HUES48 (cell line): ENCODE measurements at regions not wholly inside any gene's neighbourhood (a gene's known extent, or its start where the extent isn't known, plus 50 kb on each side); places are given as distances from the start of the nearest gene placed in this dataset.
A peak's percentile ranks its signal among the peaks of the same experiment; 100 is the strongest.

Experiments used
- H3K27ac ChIP-seq: one replicate; pipeline ENCODE4 v1.7.0; 2013; ENCODE audit warnings: low read depth, low read length, inconsistent platforms
- H3K27me3 ChIP-seq: 2 replicates; pipeline ENCODE4 v1.6.1; 2013; ENCODE audit warnings: mild to moderate bottlenecking, low read length; ENCODE audit not compliant: control insufficient read depth, insufficient read depth
- H3K36me3 ChIP-seq: 2 replicates; pipeline ENCODE4 v1.6.1; 2013; ENCODE audit warnings: low read length; ENCODE audit not compliant: control insufficient read depth, insufficient read depth
- H3K4me1 ChIP-seq: 2 replicates; pipeline ENCODE4 v1.6.1; 2013; ENCODE audit warnings: mild to moderate bottlenecking, low read length; ENCODE audit not compliant: control insufficient read depth, insufficient read depth
- H3K4me3 ChIP-seq: 2 replicates; pipeline ENCODE4 v1.5.1; 2013; ENCODE audit warnings: mild to moderate bottlenecking, low read depth, low read length
- H3K9ac ChIP-seq: 2 replicates; pipeline ENCODE4 v1.6.1; 2013; ENCODE audit warnings: mild to moderate bottlenecking, low read depth, low read length, moderate library complexity
- H3K9me3 ChIP-seq: 2 replicates; pipeline ENCODE4 v1.6.1; 2013; ENCODE audit warnings: low read length; ENCODE audit not compliant: control insufficient read depth, insufficient read depth

- H3K9ac ChIP-seq, result no peak overlapping the region
- no peak overlapping the region for H3K4me3 ChIP-seq
- H3K27ac ChIP-seq, result no peak overlapping the region
- no peaks in the 10 kb centered on the region for H3K4me1 ChIP-seq
- H3K9me3 ChIP-seq, result no peaks in the 10 kb centered on the region
- H3K27me3 ChIP-seq, result no peaks in the 10 kb centered on the region
- no peaks in the 10 kb centered on the region for H3K36me3 ChIP-seq
Measured at GRCh38 chr5:87008751-87009560, 258.7 kb upstream of the RASA1 start.

DNA sequence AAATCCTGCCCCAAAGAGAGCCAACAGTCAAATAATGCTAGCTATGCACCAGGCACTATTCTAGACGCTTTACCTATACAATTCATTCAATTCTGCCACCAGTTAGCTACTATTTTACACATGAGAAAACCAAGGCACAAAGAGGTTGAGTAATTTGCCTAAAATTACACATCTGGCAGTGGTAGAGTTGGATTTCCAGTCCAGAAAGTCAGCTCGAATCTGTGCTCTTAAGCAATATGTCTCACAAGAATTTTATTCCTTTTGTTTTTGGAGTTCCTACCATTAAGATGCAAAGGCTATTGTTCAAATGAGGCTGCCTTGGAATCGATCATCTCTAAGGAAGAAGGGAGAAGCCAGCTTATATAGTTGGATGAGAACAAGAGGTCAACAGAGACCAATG lies 256.9 kb upstream of the RASA1 start:
- H3K4me3 ChIP-seq, result no peak overlapping the region
- H3K9ac ChIP-seq, result no peak overlapping the region
- no peaks in the 10 kb centered on the region for H3K9me3 ChIP-seq
- H3K36me3 ChIP-seq, result no peaks in the 10 kb centered on the region
- H3K27ac ChIP-seq, result no peak overlapping the region
- H3K27me3 ChIP-seq, result no peaks in the 10 kb centered on the region
- no peaks in the 10 kb centered on the region for H3K4me1 ChIP-seq

DNA sequence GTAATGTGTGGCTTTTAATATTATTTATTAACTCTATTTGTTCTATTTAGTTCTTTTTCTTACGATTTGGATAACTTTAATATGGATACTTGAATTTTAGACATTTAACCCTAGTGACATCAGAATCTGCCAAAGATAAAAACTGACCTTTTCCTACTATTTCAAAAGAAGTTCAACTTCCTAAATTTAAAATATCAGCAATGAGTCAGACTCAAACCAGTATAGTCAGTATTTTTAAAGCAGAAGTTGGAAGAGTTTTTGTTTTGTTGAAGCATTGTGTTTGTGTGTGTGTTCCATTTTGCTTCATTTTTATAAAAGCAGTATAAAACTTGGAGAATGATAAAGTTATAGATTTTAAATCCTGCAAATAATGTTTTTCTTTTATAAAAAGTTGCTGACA lies 251.8 kb upstream of the RASA1 start:
- Histone ChIP-seq H3K36me3 (no peaks in the 10 kb centered on the region), H3K9ac (no peak overlapping the region), H3K9me3 (no peaks in the 10 kb centered on the region), H3K4me1 (peaks cover 16% of the 10 kb centered on the region), H3K4me3 (no peak overlapping the region), H3K27me3 (no peaks in the 10 kb centered on the region), H3K27ac (no peak overlapping the region)

DNA sequence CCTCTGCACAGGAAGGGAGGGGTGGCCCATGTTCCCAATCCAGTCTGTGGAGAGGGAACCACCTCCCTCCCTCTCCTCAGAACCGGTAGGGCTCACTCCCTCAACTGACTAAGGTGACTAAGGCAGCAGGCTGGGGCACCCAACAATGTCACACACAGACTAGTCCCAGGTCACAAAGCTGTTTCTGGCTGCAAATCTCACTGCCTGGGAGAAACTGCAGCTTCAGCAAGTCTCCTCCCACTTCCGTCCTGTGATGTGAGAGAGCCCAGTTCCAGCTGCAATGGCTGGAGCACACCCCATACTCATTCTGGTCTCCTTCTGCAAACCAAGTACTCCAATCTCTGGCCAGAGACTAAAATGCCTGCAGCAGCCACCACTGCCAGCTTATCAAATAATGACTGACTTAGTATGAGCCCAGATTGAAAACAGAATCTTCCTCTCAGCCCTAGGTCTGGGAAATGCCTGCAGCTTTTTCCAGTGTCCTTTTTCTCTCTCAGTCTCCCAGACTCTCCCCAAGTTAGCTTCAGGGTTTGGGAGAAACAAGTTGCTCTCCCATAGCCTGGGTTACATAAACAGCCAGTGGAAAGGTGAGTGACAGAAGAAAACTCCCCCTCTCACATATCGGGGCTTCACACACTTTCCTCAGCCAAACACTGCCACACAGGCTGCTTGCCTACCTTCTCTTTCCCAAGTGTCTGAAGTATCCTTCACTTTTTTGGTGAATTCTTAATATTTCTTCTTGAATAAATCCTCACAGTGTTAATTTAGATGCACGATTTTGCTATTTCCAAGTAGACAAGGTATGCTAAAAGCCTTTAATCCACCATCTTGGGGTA lies 247.4 kb upstream of the RASA1 start:
- H3K36me3 ChIP-seq, result no peaks in the 10 kb centered on the region
- H3K4me3 ChIP-seq, result no peak overlapping the region
- H3K27ac ChIP-seq, result peak overlapping the region; percentile 23
- H3K9me3 ChIP-seq, result no peaks in the 10 kb centered on the region
- peaks cover 16% of the 10 kb centered on the region for H3K4me1 ChIP-seq
- H3K27me3 ChIP-seq, result no peaks in the 10 kb centered on the region
- no peak overlapping the region for H3K9ac ChIP-seq

DNA sequence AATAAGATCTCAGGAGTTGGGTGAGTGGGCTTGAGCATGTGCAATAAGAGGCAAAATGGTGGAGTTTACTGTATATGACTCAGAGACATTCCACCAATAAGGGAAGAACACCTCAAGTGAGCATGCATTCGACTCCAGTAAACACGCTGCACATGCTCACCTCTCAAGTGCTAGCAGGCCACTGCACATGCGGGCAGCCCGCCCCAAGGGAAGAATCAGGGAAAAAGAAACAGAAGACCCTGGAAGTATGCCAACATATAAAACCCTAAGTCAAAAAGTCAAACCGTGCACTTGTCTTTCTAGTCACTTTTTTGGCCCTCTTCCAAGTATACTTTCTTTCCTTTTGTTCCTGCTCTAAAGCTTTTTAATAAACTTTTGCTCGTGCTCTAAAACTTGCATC lies 245.3 kb upstream of the RASA1 start:
- H3K27me3 ChIP-seq, result no peaks in the 10 kb centered on the region
- no peak overlapping the region for H3K4me3 ChIP-seq
- no peak overlapping the region for H3K9ac ChIP-seq
- peaks cover 16% of the 10 kb centered on the region for H3K4me1 ChIP-seq
- no peaks in the 10 kb centered on the region for H3K9me3 ChIP-seq
- no peaks in the 10 kb centered on the region for H3K36me3 ChIP-seq
- H3K27ac ChIP-seq, result no peak overlapping the region

DNA sequence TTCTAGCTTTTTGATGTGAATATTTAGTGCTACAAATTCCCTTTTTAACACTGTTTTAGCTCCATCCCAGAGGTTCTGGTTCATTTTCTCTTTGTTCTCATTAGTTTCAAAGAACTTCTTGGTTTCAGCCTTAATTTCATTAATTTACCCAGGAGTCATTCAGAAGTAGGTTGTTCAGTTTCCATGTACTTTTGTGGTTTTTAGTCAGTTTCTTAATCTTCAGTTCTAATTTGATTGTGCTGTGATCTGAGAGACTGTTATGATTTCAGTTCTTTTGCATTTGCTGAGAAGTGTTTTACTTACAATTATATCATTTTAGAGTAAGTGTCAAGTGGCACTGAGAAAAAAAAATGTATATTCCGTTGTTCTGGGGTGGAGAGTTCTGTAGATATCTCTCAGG lies 240.1 kb upstream of the RASA1 start:
- no peaks in the 10 kb centered on the region for H3K4me1 ChIP-seq
- no peaks in the 10 kb centered on the region for H3K27me3 ChIP-seq
- H3K27ac ChIP-seq, result no peak overlapping the region
- H3K4me3 ChIP-seq, result no peak overlapping the region
- no peaks in the 10 kb centered on the region for H3K36me3 ChIP-seq
- no peaks in the 10 kb centered on the region for H3K9me3 ChIP-seq
- H3K9ac ChIP-seq, result no peak overlapping the region

- H3K9ac ChIP-seq, result no peak overlapping the region
- no peaks in the 10 kb centered on the region for H3K36me3 ChIP-seq
- no peak overlapping the region for H3K27ac ChIP-seq
- no peaks in the 10 kb centered on the region for H3K9me3 ChIP-seq
- no peaks in the 10 kb centered on the region for H3K27me3 ChIP-seq
- no peak overlapping the region for H3K4me3 ChIP-seq
- no peaks in the 10 kb centered on the region for H3K4me1 ChIP-seq
Measured at GRCh38 chr5:87029951-87030350, 237.7 kb upstream of the RASA1 start.

GRCh38 chr5:87030699-87031098 lies 237.0 kb upstream of the RASA1 start:
- Histone ChIP-seq H3K9ac (no peak overlapping the region), H3K4me1 (no peaks in the 10 kb centered on the region), H3K4me3 (no peak overlapping the region), H3K36me3 (no peaks in the 10 kb centered on the region), H3K9me3 (no peaks in the 10 kb centered on the region), H3K27ac (no peak overlapping the region), H3K27me3 (no peaks in the 10 kb centered on the region)

GRCh38 chr5:87034557-87034956 lies 233.1 kb upstream of the RASA1 start:
- H3K9ac ChIP-seq, result no peak overlapping the region
- no peaks in the 10 kb centered on the region for H3K4me1 ChIP-seq
- H3K36me3 ChIP-seq, result no peaks in the 10 kb centered on the region
- no peak overlapping the region for H3K4me3 ChIP-seq
- H3K27me3 ChIP-seq, result no peaks in the 10 kb centered on the region
- no peak overlapping the region for H3K27ac ChIP-seq
- no peaks in the 10 kb centered on the region for H3K9me3 ChIP-seq

DNA sequence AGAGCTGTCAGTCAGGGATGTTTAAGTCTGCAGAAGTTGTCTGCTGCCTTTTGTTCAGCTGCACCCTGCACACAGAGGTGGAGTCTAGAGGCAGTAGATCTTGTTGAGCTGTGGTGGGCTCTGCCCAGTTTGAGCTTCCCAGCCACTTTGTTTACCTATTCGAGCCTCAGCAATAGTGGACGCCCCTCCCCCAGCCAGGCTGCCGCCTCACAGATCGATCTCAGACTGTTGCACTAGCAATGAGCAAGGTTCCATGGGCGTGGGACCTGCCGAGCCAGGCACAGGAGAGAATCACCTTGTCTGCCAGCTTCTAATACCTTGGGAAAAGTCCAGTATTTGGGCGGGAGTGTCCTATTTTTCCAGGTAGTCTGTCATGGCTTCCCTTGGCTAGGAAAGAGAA lies 225.1 kb upstream of the RASA1 start:
- no peak overlapping the region for H3K27ac ChIP-seq
- no peaks in the 10 kb centered on the region for H3K27me3 ChIP-seq
- H3K4me3 ChIP-seq, result no peak overlapping the region
- H3K9ac ChIP-seq, result no peak overlapping the region
- no peaks in the 10 kb centered on the region for H3K36me3 ChIP-seq
- H3K4me1 ChIP-seq, result no peaks in the 10 kb centered on the region
- no peaks in the 10 kb centered on the region; the same call in 1 of the 2 replicates for H3K9me3 ChIP-seq

DNA sequence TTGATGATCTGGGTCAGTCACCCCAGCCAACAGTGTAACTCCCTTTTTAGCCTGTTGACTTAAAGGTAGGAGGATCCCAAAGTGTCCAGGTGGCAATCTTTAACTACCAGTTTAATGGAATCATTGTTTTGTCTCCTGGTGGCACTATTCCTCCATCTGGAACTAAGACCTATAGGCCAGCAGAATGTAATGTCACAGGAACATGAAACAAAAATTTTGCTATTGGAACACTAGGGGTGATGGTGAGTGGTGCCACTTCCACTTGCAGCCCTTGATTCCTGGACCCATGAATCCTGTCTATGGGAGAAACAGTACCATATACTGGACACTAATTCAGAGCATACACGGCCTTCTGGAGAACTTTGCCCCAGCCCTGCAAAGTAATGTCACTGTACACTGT lies 219.5 kb upstream of the RASA1 start:
- H3K36me3 ChIP-seq, result no peaks in the 10 kb centered on the region
- H3K4me1 ChIP-seq, result 0 out of 2 replicates have a peak, but pooled peaks cover 4% of the 10 kb centered on the region
- H3K9me3 ChIP-seq, result peaks cover 14% of the 10 kb centered on the region
- no peak overlapping the region for H3K9ac ChIP-seq
- no peak overlapping the region for H3K4me3 ChIP-seq
- H3K27ac ChIP-seq, result no peak overlapping the region
- H3K27me3 ChIP-seq, result no peaks in the 10 kb centered on the region
